Osteoblast (primary cell): ENCODE measurements at regions not wholly inside any gene's neighbourhood (a gene's known extent, or its start where the extent isn't known, plus 50 kb on each side); places are given as distances from the start of the nearest gene placed in this dataset.

Source experiments
- DNase-seq: peaks from one replicate; pipeline ENCODE4 v3.0.0; 2011; ENCODE audit warnings: low spot score, mixed read lengths; ENCODE audit not compliant: insufficient read length; ENCODE audit errors: missing footprints
- H2AFZ ChIP-seq: 2 replicates; pipeline ENCODE4 v1.6.0; 2011; ENCODE audit warnings: mild to moderate bottlenecking, low read length
- H3K27ac ChIP-seq: 2 replicates; pipeline ENCODE4 v1.5.1; 2011; ENCODE audit warnings: mild to moderate bottlenecking, low read depth, low read length, moderate library complexity
- H3K27me3 ChIP-seq: 2 replicates; pipeline ENCODE4 v1.6.0; 2012; ENCODE audit warnings: mild to moderate bottlenecking, control low read depth, inconsistent platforms, low read length, moderate library complexity; ENCODE audit not compliant: insufficient read depth
- H3K36me3 ChIP-seq: 2 replicates; pipeline ENCODE4 v1.5.1; 2011; ENCODE audit warnings: mild to moderate bottlenecking, low read length, control low read depth, moderate library complexity; ENCODE audit not compliant: insufficient read depth
- H3K4me1 ChIP-seq: 2 replicates; pipeline ENCODE4 v1.5.1; 2011; ENCODE audit warnings: mild to moderate bottlenecking, low read length, control low read depth, moderate library complexity; ENCODE audit not compliant: insufficient read depth
- H3K4me2 ChIP-seq: 2 replicates; pipeline ENCODE4 v1.6.0; 2011; ENCODE audit warnings: mild to moderate bottlenecking, low read length; ENCODE audit not compliant: insufficient read depth
- H3K4me3 ChIP-seq: fragments of 200-600 bp; sonication (generic); 3 replicates; pipeline ENCODE4 v1.5.1; 2012; ENCODE audit warnings: mild to moderate bottlenecking, low read length, inconsistent platforms; ENCODE audit not compliant: insufficient read depth
- H3K79me2 ChIP-seq: 2 replicates; pipeline ENCODE4 v1.6.0; 2012; ENCODE audit warnings: mild to moderate bottlenecking, low read length, control low read depth, inconsistent platforms; ENCODE audit not compliant: insufficient read depth
- H3K9me3 ChIP-seq: 2 replicates; pipeline ENCODE4 v1.5.1; 2011; ENCODE audit warnings: low read depth, low read length, control low read depth
- H4K20me1 ChIP-seq: 2 replicates; pipeline ENCODE4 v1.6.0; 2012; ENCODE audit warnings: mild to moderate bottlenecking, low read length, control low read depth; ENCODE audit not compliant: insufficient read depth
- CTCF ChIP-seq: IDR thresholded peaks from 2 replicates; pipeline ENCODE4 v1.5.1; 2011; ENCODE audit warnings: mild to moderate bottlenecking, low read depth, low read length, moderate library complexity; ENCODE audit errors: extremely low read depth

DNA sequence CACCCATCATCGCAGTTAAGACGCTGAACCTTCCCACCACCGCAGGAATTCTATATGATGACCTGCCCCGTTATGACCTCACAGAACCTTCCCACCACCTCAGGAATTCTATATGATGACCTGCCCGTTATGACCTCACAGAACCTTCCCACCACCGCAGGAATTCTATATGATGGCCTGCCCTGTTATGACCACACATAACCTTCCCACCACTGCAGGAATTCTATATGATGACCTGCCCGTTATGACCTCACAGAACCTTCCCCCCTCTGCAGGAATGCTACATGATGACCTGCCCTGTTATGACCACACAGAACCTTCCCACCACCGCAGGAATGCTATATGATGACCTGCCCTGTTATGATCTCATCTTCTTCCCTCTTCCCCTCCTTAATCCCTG lies 64.3 kb downstream of the IRX1 start:
- H3K27ac ChIP-seq, result no peak overlapping the region
- no peaks in the 10 kb centered on the region for H3K27me3 ChIP-seq
- H3K4me3 ChIP-seq, result no peak overlapping the region
- H3K4me1 ChIP-seq, result no peaks in the 10 kb centered on the region
- no peak for DNase-seq
- no peaks in the 10 kb centered on the region for H3K36me3 ChIP-seq
- H4K20me1 ChIP-seq, result no peaks in the 10 kb centered on the region
- no peak overlapping the region for H2AFZ ChIP-seq
- TF ChIP-seq CTCF, result no peak
- no peak overlapping the region for H3K4me2 ChIP-seq
- H3K79me2 ChIP-seq, result no peaks in the 10 kb centered on the region
- no peaks in the 10 kb centered on the region for H3K9me3 ChIP-seq

DNA sequence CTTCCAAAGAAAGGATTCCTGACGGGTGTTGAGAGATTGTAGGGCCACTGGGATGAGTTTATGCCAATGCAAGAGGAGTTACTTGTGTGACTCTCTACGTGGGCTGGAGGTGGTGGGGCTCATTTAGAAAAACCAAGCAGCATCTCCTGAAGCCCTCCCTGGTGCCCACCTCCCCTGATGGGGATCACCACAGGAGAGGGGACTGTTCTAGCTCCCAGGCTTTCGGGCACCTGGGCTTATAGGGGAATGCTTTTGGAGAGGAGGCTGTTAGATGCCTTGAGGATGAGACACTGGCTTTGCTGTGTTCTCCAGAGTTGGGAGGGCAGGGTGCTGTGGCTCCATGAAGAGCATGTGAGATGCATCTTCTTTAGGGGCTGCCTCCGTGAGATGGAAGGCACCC lies 65.0 kb downstream of the IRX1 start:
- Histone ChIP-seq H3K36me3 (no peaks in the 10 kb centered on the region), H3K79me2 (no peaks in the 10 kb centered on the region), H2AFZ (no peak overlapping the region), H3K4me1 (no peaks in the 10 kb centered on the region), H3K27ac (no peak overlapping the region), H3K27me3 (no peaks in the 10 kb centered on the region), H4K20me1 (no peaks in the 10 kb centered on the region), H3K4me3 (no peak overlapping the region), H3K4me2 (no peak overlapping the region), H3K9me3 (no peaks in the 10 kb centered on the region)
- DNase-seq, result no peak
- no peak for TF ChIP-seq CTCF

DNA sequence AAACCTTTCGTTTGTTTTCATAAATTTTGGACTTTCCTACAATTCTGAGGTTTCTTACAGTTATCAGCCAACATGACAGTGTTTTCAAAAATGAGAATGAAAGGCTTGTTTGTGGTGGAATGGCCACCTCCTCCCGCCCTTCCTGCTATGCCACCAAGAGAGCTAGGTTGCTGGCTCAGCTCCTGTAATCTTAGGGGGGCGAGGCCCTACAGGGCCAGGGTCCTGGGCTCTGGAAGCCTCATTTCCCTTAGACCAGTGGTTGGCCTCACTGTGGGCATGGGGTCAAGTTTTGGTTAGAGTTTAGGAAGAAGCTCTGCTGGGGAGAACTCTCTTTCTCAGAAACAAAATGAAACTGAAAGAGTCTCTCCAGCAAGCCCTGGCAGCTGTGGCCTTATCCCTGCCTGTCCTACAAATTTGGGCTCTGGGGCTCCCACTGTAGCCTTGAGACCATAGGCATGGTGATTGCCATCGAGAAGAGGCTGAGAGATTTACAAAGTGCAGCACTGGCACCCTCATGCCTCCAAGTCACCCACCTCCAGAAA lies 66.2 kb downstream of the IRX1 start:
- H2AFZ ChIP-seq, result no peak overlapping the region
- TF ChIP-seq CTCF, result no peak
- no peak overlapping the region for H3K4me3 ChIP-seq
- H3K27ac ChIP-seq, result no peak overlapping the region
- H3K4me1 ChIP-seq, result no peaks in the 10 kb centered on the region
- H4K20me1 ChIP-seq, result no peaks in the 10 kb centered on the region
- no peaks in the 10 kb centered on the region for H3K9me3 ChIP-seq
- DNase-seq, result no peak
- H3K36me3 ChIP-seq, result no peaks in the 10 kb centered on the region
- no peak overlapping the region for H3K4me2 ChIP-seq
- no peaks in the 10 kb centered on the region for H3K27me3 ChIP-seq
- H3K79me2 ChIP-seq, result no peaks in the 10 kb centered on the region

DNA sequence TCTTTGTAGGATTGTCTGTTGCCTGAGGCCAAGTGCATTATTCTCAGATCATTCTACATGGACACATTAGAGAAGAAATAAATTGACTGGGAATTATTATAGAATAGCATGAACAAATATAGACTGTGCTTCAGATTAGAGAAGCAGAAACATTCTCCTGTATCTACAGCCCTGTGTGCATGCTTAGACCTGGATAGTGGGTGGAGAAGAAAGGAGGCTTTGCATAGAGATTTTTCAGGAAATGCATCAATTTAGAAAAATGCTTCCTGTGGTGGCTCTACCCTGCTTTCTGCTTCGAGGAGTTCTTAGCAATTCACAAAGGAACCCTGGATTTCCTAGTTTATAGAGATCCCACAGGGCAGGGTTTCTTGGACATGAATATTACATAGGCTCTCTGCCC lies 66.7 kb downstream of the IRX1 start:
- DNase-seq, result no peak
- no peaks in the 10 kb centered on the region for H3K36me3 ChIP-seq
- H2AFZ ChIP-seq, result no peak overlapping the region
- no peaks in the 10 kb centered on the region for H3K9me3 ChIP-seq
- H4K20me1 ChIP-seq, result no peaks in the 10 kb centered on the region
- no peaks in the 10 kb centered on the region for H3K79me2 ChIP-seq
- H3K27me3 ChIP-seq, result no peaks in the 10 kb centered on the region
- no peak overlapping the region for H3K27ac ChIP-seq
- no peak overlapping the region for H3K4me3 ChIP-seq
- no peak for TF ChIP-seq CTCF
- no peaks in the 10 kb centered on the region for H3K4me1 ChIP-seq
- no peak overlapping the region for H3K4me2 ChIP-seq
